Hepatic stellate cell (primary cell): ENCODE measurements at regions not wholly inside any gene's neighbourhood (a gene's known extent, or its start where the extent isn't known, plus 50 kb on each side); places are given as distances from the start of the nearest gene placed in this dataset.

Experiments used
- DNase-seq: peaks from one replicate; pipeline ENCODE4 v3.0.0; 2011; ENCODE audit warnings: low spot score

DNA sequence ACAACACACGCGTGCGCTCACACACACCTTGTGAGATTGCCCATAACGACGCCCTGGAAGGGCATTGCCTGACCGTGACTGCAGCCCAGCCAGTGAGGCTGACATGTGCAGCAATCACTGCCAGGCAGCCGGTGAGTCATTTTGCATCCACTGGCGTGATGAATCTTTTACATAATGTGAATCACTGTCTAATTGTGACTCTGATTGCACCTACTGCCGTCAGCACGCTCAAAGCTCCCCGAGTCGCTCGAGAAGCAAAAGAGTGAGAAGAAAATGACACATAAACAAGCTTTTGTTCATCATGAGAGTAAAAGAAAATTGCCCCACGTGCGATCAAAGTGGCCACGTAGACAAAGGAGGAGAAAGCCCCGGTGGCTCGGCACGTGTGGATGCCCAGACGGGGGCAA lies 117.4 kb upstream of the PFKP start:
- no peak for DNase-seq

- DNase-seq = no peak
Observed at GRCh38 chr10:2949221-2949947, 118.0 kb upstream of the PFKP start.

- no peak for DNase-seq
Observed at GRCh38 chr10:2948127-2948854, 119.1 kb upstream of the PFKP start.

DNA sequence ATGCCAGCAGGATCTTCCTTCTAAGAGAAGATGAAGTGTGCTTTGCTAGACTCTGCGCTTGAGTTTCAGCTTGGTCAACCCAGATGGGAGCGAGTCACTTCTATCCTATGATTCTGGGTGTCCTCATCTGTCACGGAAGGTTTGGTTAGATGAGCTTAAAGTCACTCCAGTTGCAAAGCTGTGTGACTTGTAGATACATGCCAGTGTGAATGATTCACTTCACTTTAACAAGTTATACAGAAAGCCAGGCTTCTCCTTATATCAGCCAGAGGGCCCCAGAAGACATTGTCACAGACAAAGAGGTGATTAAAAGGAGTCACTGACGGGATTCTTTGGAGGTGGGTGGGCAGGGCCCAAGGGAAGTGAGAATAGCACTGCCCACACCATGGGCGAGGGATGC lies 122.6 kb upstream of the PFKP start:
- no peak for DNase-seq

GRCh38 chr10:2943932-2944614 lies 123.3 kb upstream of the PFKP start:
- DNase-seq = no peak

DNA sequence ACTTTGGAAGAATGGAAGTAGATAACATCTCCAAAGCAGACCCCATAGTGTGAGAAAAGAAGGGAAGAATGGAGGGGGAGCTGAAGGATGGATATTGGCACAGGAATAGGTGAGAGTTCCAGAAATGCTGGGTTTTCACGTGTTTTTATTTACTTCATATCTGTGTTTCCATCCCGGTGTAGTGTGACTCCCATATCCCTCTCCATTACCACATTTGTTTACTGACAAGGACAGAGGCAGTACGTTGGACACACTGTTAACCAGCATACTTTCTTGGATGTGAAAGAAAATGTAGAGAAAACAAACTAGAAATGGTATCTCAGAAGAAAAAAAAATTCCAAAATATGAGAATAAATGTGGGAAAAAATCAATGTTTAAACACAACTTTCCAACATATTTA lies 124.4 kb upstream of the PFKP start:
- DNase-seq = no peak

DNA sequence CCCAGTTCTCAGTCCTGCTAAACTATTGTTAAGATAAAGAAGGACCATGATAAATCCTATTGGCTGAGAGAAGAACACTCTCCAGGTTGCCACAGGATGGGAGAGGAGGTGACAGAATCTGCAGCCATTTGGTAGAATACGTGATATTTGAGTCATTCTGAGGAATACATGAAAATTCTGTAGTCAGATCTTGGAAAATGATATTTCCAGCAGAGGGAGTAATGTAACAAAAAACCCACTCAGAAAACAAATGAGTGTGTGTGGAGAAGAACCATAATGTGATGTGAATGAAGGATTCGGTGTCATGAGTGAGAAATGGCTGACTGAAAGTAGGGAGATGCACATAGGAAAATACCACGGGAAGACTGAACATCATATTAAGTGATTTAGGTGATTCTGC lies 128.5 kb upstream of the PFKP start:
- peak; percentile 20 for DNase-seq

- DNase-seq = no peak
Observed at GRCh38 chr10:2936816-2937215, 130.5 kb upstream of the PFKP start.

DNA sequence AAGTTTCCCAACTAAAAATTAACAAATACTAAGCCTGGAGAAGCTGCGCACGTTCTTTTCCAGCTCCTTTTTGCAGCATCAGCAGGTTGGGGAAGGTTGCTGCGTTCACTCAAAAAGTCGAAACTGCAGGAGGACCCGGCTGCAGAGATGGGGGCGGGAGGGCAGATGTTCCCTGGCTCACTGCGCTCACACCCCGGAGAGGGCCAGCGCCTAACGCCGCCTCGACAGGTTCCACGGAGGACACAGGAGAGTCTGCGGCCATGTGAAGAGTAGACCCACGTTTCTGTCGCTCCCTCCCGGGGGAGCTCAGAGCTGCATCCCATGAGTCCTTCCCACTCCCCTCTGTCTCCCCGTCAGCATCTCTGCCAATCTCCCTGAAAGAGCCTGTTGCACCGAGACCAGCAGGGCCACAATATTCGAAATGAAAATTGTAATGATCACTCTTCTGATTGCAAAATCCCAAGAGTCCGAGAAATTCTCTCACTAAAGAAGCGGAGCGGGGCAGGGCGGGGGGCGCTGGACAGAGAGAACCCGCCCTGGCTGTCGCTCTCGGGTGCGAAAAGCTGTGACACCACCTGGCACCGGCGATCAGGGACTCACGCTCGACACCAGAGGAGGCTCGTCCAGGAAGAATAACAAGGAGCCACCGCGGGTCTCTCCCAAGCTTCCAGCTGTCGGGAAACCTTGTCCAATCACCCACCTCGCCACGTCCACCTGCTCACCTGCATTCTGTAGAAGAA lies 131.5 kb upstream of the PFKP start:
- no peak for DNase-seq

GRCh38 chr10:2933924-2934323 lies 133.4 kb upstream of the PFKP start:
- no peak for DNase-seq

GRCh38 chr10:2933519-2933918 lies 133.8 kb upstream of the PFKP start:
- DNase-seq = no peak

GRCh38 chr10:2933071-2933470 lies 134.3 kb upstream of the PFKP start:
- no peak for DNase-seq

DNA sequence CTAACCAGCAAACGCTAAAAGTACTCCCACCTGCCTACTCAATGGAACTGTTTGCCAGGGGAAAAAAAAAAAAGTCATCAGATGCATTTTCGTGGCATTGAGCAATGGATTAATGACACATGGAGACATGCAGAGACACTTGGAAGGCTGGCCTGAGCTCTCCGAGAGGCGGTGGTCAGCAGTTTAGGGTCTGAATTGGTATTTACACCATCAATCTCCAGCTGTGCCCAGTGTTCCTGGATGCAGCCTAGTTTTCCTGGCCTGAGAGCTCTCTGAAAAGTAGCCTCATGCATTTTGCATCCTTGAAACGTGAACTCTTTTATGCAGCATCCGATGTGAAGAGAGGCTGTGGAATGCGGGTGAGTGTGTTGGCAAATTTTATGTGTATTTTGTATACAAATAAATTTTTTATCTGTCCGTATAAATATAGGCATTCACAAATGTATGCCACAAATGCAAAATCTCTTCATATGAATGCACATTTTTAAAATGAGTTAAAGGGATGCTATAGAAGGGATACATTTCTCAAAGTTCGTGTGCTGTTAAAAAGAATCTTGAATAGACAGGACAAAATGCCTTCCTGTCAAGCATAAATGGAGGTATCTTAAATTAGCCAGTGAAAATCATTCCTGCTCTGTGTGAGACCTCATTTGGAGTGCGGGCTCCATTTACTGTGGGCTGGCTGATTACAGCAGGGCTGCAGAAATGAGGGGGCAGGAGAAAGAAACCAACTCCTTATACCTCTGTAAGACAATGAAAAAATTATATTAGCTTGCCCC lies 137.7 kb upstream of the PFKP start:
- no peak for DNase-seq

GRCh38 chr10:2927958-2928840 lies 139.1 kb upstream of the PFKP start:
- DNase-seq = peak; percentile 79

GRCh38 chr10:2926918-2927660 lies 140.3 kb upstream of the PFKP start:
- DNase-seq = no peak

DNA sequence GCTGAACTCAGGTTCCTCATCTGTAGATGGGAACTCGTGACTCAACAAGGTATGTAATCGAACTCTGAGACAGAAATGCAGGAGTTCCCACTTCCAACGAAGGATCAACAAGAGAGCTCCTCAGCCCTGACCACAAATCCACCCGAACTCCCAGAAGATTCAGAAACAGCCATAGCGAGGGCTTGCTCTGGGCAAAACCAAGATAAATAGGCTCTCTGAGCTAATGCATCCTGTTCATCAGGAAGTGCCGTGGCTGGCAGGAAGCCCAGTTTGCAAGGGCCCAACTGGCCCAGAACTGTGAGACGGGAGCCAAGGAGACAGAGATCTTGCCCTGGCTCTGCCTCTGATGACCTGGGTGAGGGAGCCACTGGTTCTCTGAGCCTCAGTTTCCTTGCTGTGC lies 141.7 kb upstream of the PFKP start:
- DNase-seq = peak; percentile 54

- DNase-seq = no peak
Observed at GRCh38 chr10:2924431-2924830, 142.9 kb upstream of the PFKP start.

- DNase-seq = no peak
Observed at GRCh38 chr10:2921956-2922680, 145.2 kb upstream of the PFKP start.

- DNase-seq = no peak
Observed at GRCh38 chr10:2920637-2921036, 146.7 kb upstream of the PFKP start.
